ENCODE measurements at regions not wholly inside any gene's neighbourhood (a gene's known extent, or its start where the extent isn't known, plus 50 kb on each side); places are given as distances from the start of the nearest gene placed in this dataset.

GRCh38 chr2:128425216-128425615, 106.5 kb upstream of the HS6ST1 start:
- TF ChIP-seq POLR2AphosphoS5 (IDR thresholded peaks at IDR 0.05; ENCODE audit: low read depth) (no peak), GABPA (IDR thresholded peaks at IDR 0.05; ENCODE audit: low read depth) (no peak), SPI1 (IDR thresholded peaks at IDR 0.05; ENCODE audit: borderline replicate concordance, low read depth) (no peak), CTCF (IDR thresholded peaks at IDR 0.05; ENCODE audit: insufficient read depth, low read length) (no peak), REST (IDR thresholded peaks at IDR 0.05; ENCODE audit: insufficient replicate concordance, low read depth) (no peak)
- no peak for DNase-seq (ENCODE audit: low read depth in 1 of 2, low spot score in 1 of 2)
- H3K27me3 ChIP-seq (ENCODE audit: insufficient read depth, poor library complexity, severe bottlenecking): no peaks in the 10 kb centered on the region
- H3K4me3 ChIP-seq (replicated peaks; ENCODE audit: insufficient read depth, low read length): no peak overlapping the region
- H3K27ac ChIP-seq (replicated peaks): no peak overlapping the region

- Histone ChIP-seq H3K4me3 (replicated peaks; ENCODE audit: insufficient read depth, low read length) (no peak overlapping the region), H3K27me3 (ENCODE audit: insufficient read depth, poor library complexity, severe bottlenecking) (no peaks in the 10 kb centered on the region), H3K27ac (replicated peaks) (no peak overlapping the region)
- TF ChIP-seq CTCF (IDR thresholded peaks at IDR 0.05; ENCODE audit: insufficient read depth, low read length): no peak
- TF ChIP-seq GABPA (IDR thresholded peaks at IDR 0.05; ENCODE audit: low read depth): no peak
- no peak for TF ChIP-seq SPI1 (IDR thresholded peaks at IDR 0.05; ENCODE audit: borderline replicate concordance, low read depth)
- no peak for TF ChIP-seq POLR2AphosphoS5 (IDR thresholded peaks at IDR 0.05; ENCODE audit: low read depth)
- TF ChIP-seq REST (IDR thresholded peaks at IDR 0.05; ENCODE audit: insufficient replicate concordance, low read depth): no peak
- no peak for DNase-seq (ENCODE audit: low read depth in 1 of 2, low spot score in 1 of 2)
These were observed 107.3 kb upstream of the HS6ST1 start for GRCh38 chr2:128425731-128426620.

GRCh38 chr2:128427413-128427755, 108.7 kb upstream of the HS6ST1 start:
- Histone ChIP-seq H3K27me3 (ENCODE audit: insufficient read depth, poor library complexity, severe bottlenecking) (no peaks in the 10 kb centered on the region), H3K27ac (replicated peaks) (no peak overlapping the region), H3K4me3 (replicated peaks; ENCODE audit: insufficient read depth, low read length) (no peak overlapping the region)
- DNase-seq (ENCODE audit: low read depth in 1 of 2, low spot score in 1 of 2): no peak
- TF ChIP-seq POLR2AphosphoS5 (IDR thresholded peaks at IDR 0.05; ENCODE audit: low read depth): no peak
- TF ChIP-seq GABPA (IDR thresholded peaks at IDR 0.05; ENCODE audit: low read depth): no peak
- no peak for TF ChIP-seq REST (IDR thresholded peaks at IDR 0.05; ENCODE audit: insufficient replicate concordance, low read depth)
- no peak for TF ChIP-seq CTCF (IDR thresholded peaks at IDR 0.05; ENCODE audit: insufficient read depth, low read length)
- no peak for TF ChIP-seq SPI1 (IDR thresholded peaks at IDR 0.05; ENCODE audit: borderline replicate concordance, low read depth)

All from HL-60 (cell line).